OCI-LY1 (cell line): ENCODE measurements at regions not wholly inside any gene's neighbourhood (a gene's known extent, or its start where the extent isn't known, plus 50 kb on each side); places are given as distances from the start of the nearest gene placed in this dataset.

Experiments
- H2AFZ ChIP-seq: fragments of 200-600 bp; sonication (generic), shearing (Covaris generic); 2 replicates; pipeline ENCODE4 v1.6.0; 2014; ENCODE audit warnings: antibody characterized with exemption, mild to moderate bottlenecking, low read length
- H3F3A ChIP-seq: fragments of 200-600 bp; sonication (generic), shearing (Covaris generic); 2 replicates; pipeline ENCODE4 v1.6.0; 2014; ENCODE audit warnings: mild to moderate bottlenecking, antibody characterized with exemption, low read length, moderate library complexity; ENCODE audit not compliant: insufficient read depth
- H3K27ac ChIP-seq: fragments of 200-600 bp; sonication (generic); 2 replicates; pipeline ENCODE4 v1.5.1; 2014; ENCODE audit warnings: low read length, mixed run types, mild to moderate bottlenecking, low read depth; ENCODE audit not compliant: poor library complexity, severe bottlenecking
- H3K27me3 ChIP-seq: fragments of 200-600 bp; sonication (generic); 2 replicates; pipeline ENCODE4 v1.6.0; 2014; ENCODE audit warnings: antibody characterized with exemption, mild to moderate bottlenecking, low read length, moderate library complexity; ENCODE audit not compliant: insufficient read depth
- H3K36me3 ChIP-seq: fragments of 200-600 bp; sonication (generic); 2 replicates; pipeline ENCODE4 v1.6.1; 2014; ENCODE audit warnings: mild to moderate bottlenecking, antibody characterized with exemption, low read length, moderate library complexity, mixed read lengths; ENCODE audit not compliant: insufficient read depth
- H3K4me1 ChIP-seq: fragments of 200-600 bp; sonication (generic); 2 replicates; pipeline ENCODE4 v1.5.1; 2014; ENCODE audit warnings: mild to moderate bottlenecking, low read length, moderate library complexity; ENCODE audit not compliant: insufficient read depth, severe bottlenecking
- H3K4me2 ChIP-seq: fragments of 200-600 bp; sonication (generic), shearing (Covaris generic); 2 replicates; pipeline ENCODE4 v1.6.1; 2014; ENCODE audit warnings: low read length
- H3K4me3 ChIP-seq: fragments of 200-600 bp; sonication (generic); 2 replicates; pipeline ENCODE4 v1.5.1; 2014; ENCODE audit warnings: low read length, low read depth, mild to moderate bottlenecking, mixed read lengths; ENCODE audit not compliant: poor library complexity, severe bottlenecking
- H3K79me2 ChIP-seq: fragments of 200-600 bp; shearing (Covaris generic); 2 replicates; pipeline ENCODE4 v1.6.1; 2016; ENCODE audit warnings: mixed run types, low read length, mixed read lengths; ENCODE audit not compliant: insufficient read depth
- H3K9ac ChIP-seq: fragments of 200-600 bp; sonication (generic), shearing (Covaris generic); 2 replicates; pipeline ENCODE4 v1.6.1; 2014; ENCODE audit warnings: mild to moderate bottlenecking, low read length, mixed read lengths
- H3K9me2 ChIP-seq: fragments of 200-600 bp; sonication (generic), shearing (Covaris generic); 2 replicates; pipeline ENCODE4 v1.6.1; 2014; ENCODE audit warnings: low read depth, mild to moderate bottlenecking, low read length, mixed read lengths
- H3K9me3 ChIP-seq: fragments of 200-600 bp; shearing (Covaris generic); 2 replicates; pipeline ENCODE4 v1.6.1; 2014; ENCODE audit warnings: low read length, mixed read lengths
- H4K20me1 ChIP-seq: fragments of 200-600 bp; sonication (generic), shearing (Covaris generic); 2 replicates; pipeline ENCODE4 v1.6.0; 2016; ENCODE audit warnings: mild to moderate bottlenecking, low read length; ENCODE audit not compliant: insufficient read depth
- CTCF ChIP-seq: fragments of 200-600 bp; sonication (generic), shearing (Covaris generic); IDR thresholded peaks from 2 replicates; pipeline ENCODE4 v1.5.1; 2017; ENCODE audit warnings: mild to moderate bottlenecking, antibody characterized with exemption, low read length, moderate library complexity, mixed read lengths
- EZH2 ChIP-seq: fragments of 200-600 bp; sonication (generic), shearing (Covaris generic); IDR thresholded peaks from 2 replicates; pipeline ENCODE4 v1.8.0; 2017; ENCODE audit warnings: borderline replicate concordance, mixed run types, mild to moderate bottlenecking, antibody characterized with exemption, low read length, moderate library complexity, mixed read lengths

- TF ChIP-seq EZH2, result no peak
- TF ChIP-seq CTCF, result no peak
- Histone ChIP-seq H3K36me3 (no peaks in the 10 kb centered on the region), H4K20me1 (no peaks in the 10 kb centered on the region), H3F3A (no peaks in the 10 kb centered on the region), H3K27ac (no peak overlapping the region), H3K4me1 (no peaks in the 10 kb centered on the region), H3K9ac (no peak overlapping the region), H3K9me2 (no peaks in the 10 kb centered on the region), H3K4me3 (no peak overlapping the region), H2AFZ (no peak overlapping the region), H3K79me2 (no peaks in the 10 kb centered on the region), H3K27me3 (no peaks in the 10 kb centered on the region), H3K9me3 (no peaks in the 10 kb centered on the region), H3K4me2 (no peak overlapping the region)
Observed at GRCh38 chr6:51001399-51001798, 182.7 kb downstream of the TFAP2B start.

- no peaks in the 10 kb centered on the region for H3K9me2 ChIP-seq
- H3K4me2 ChIP-seq, result no peak overlapping the region
- H3K9me3 ChIP-seq, result no peaks in the 10 kb centered on the region
- no peaks in the 10 kb centered on the region for H3K79me2 ChIP-seq
- no peaks in the 10 kb centered on the region for H3K4me1 ChIP-seq
- no peaks in the 10 kb centered on the region for H3K36me3 ChIP-seq
- no peak overlapping the region for H3K27ac ChIP-seq
- H3F3A ChIP-seq, result no peaks in the 10 kb centered on the region
- TF ChIP-seq EZH2 (no peak), CTCF (no peak)
- H4K20me1 ChIP-seq, result no peaks in the 10 kb centered on the region
- H3K4me3 ChIP-seq, result no peak overlapping the region
- no peak overlapping the region for H3K9ac ChIP-seq
- no peak overlapping the region for H2AFZ ChIP-seq
- no peaks in the 10 kb centered on the region for H3K27me3 ChIP-seq
Observed at GRCh38 chr6:51004380-51004779, 185.7 kb downstream of the TFAP2B start.

GRCh38 chr6:51005779-51006178 lies 187.1 kb downstream of the TFAP2B start:
- Histone ChIP-seq H3F3A (no peaks in the 10 kb centered on the region), H3K4me1 (no peaks in the 10 kb centered on the region), H2AFZ (no peak overlapping the region), H3K4me2 (no peak overlapping the region), H3K27me3 (no peaks in the 10 kb centered on the region), H3K9ac (no peak overlapping the region), H3K4me3 (no peak overlapping the region), H3K9me3 (no peaks in the 10 kb centered on the region), H3K27ac (no peak overlapping the region), H4K20me1 (no peaks in the 10 kb centered on the region), H3K36me3 (no peaks in the 10 kb centered on the region), H3K9me2 (no peaks in the 10 kb centered on the region), H3K79me2 (no peaks in the 10 kb centered on the region)
- no peak for TF ChIP-seq EZH2
- no peak for TF ChIP-seq CTCF
